Natural killer cell (primary cell): ENCODE measurements at regions not wholly inside any gene's neighbourhood (a gene's known extent, or its start where the extent isn't known, plus 50 kb on each side); places are given as distances from the start of the nearest gene placed in this dataset.

Source experiments
- ATAC-seq, 3 donors: fragments of 150-1000 bp in 2 of 3; fragments of 200-7000 bp in 1 of 3; cut with Tn5 transposase; 1 replicate in 1 of 3; 2 replicates in 2 of 3; pipeline ENCODE4 v1.10.0; 2021; ENCODE audit warnings: mild to moderate bottlenecking in 2 of 3, moderate library complexity in 2 of 3
- DNase-seq, 2 donors: peaks; one replicate each; pipeline versions ENCODE4 v3.0.0 to v3.0.0-alpha.2; 2013 to 2021; ENCODE audit warnings: mixed read lengths in 1 of 2
- H3K27ac ChIP-seq: one replicate; pipeline ENCODE4 v1.5.1; 2013; ENCODE audit warnings: mild to moderate bottlenecking, low read length
- H3K27me3 ChIP-seq: one replicate; pipeline ENCODE4 v1.6.1; 2013; ENCODE audit warnings: low read length; ENCODE audit not compliant: control insufficient read depth, insufficient read depth
- H3K36me3 ChIP-seq: one replicate; pipeline ENCODE4 v1.6.1; 2013; ENCODE audit warnings: low read length; ENCODE audit not compliant: control insufficient read depth, insufficient read depth
- H3K4me1 ChIP-seq: one replicate; pipeline ENCODE4 v1.6.1; 2013; ENCODE audit warnings: low read length; ENCODE audit not compliant: control insufficient read depth, insufficient read depth
- H3K4me3 ChIP-seq: one replicate; pipeline ENCODE4 v1.5.1; 2013; ENCODE audit warnings: low read length
- H3K9me3 ChIP-seq: one replicate; pipeline ENCODE4 v1.6.1; 2013; ENCODE audit warnings: low read length; ENCODE audit not compliant: control insufficient read depth, insufficient read depth
- H3K27ac Mint-ChIP-seq, 2 donors: one replicate each; pipeline ENCODE4 v1.8.0; 2022; ENCODE audit warnings: mild to moderate bottlenecking in 2 of 2, mixed read lengths in 2 of 2, moderate library complexity in 1 of 2
- H3K27me3 Mint-ChIP-seq, 2 donors: one replicate each; pipeline ENCODE4 v1.8.0; 2022; ENCODE audit warnings: low read depth in 2 of 2, mixed read lengths in 2 of 2
- H3K36me3 Mint-ChIP-seq: one replicate; pipeline ENCODE4 v1.8.0; 2022; ENCODE audit warnings: mixed read lengths
- H3K4me1 Mint-ChIP-seq, 2 donors: one replicate each; pipeline ENCODE4 v1.8.0; 2022; ENCODE audit warnings: mixed read lengths in 2 of 2
- H3K4me3 Mint-ChIP-seq: one replicate; pipeline ENCODE4 v1.8.0; 2022; ENCODE audit warnings: mild to moderate bottlenecking, moderate library complexity, mixed read lengths
- H3K9me3 Mint-ChIP-seq, 2 donors: one replicate each; pipeline ENCODE4 v1.8.0; 2022; ENCODE audit warnings: mixed read lengths in 2 of 2
- WGBS: methylation state at CpG from one replicate; pipeline ENCODE4 v1.1.7; 2013; ENCODE audit warnings: missing lambda C conversion rate; ENCODE audit not compliant: insufficient coverage; 5-methylcytosine and 5-hydroxymethylcytosine counted together
- intact Hi-C: fragments of 100-400 bp; cut with micrococcal nuclease; formaldehyde crosslinking; loops from one replicate; pipeline ENCODE4 v1.14.2; 2022
- TF ChIP-seq, protein P1 (sequence below): fragments of 200-600 bp; IDR thresholded peaks from one replicate; pipeline ENCODE4 v1.8.0; 2022; ENCODE audit warnings: antibody characterized with exemption

DNA sequence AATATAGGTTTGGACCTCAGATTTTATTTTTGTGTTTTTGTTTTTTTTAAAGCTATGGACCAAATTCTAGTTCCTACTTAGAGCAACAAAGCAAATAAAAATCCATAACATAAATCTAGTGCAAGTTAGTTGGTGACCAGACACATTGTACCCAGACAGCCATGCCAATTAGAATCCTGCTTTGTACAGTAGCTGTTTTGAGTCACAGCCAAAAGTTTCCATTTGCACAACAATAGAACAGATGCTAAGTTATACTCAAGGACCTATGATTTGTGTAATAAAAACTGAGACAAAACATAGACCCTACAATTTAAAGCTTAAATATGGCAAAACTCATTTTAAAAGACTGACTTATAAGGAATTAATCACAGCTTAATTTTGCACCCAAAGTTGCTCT lies 513.1 kb upstream of the CBLB start:
- Histone ChIP-seq H3K9me3 (no peaks in the 10 kb centered on the region), H3K36me3 (no peaks in the 10 kb centered on the region), H3K27me3 (no peaks in the 10 kb centered on the region), H3K27ac (no peak overlapping the region), H3K4me3 (no peak overlapping the region), H3K4me1 (no peaks in the 10 kb centered on the region)
- no peaks in the 10 kb centered on the region for H3K36me3 Mint-ChIP-seq
- no peaks in the 10 kb centered on the region for H3K4me1 Mint-ChIP-seq
- no peak overlapping the region for H3K4me3 Mint-ChIP-seq
- no peaks in the 10 kb centered on the region for H3K9me3 Mint-ChIP-seq
- H3K27me3 Mint-ChIP-seq = peaks cover 0 to 4% of the 10 kb centered on the region in 2 donors
- H3K27ac Mint-ChIP-seq = no peak overlapping the region
- DNase-seq = no peak
- ATAC-seq = no peak
- TF ChIP-seq, protein P1, sequence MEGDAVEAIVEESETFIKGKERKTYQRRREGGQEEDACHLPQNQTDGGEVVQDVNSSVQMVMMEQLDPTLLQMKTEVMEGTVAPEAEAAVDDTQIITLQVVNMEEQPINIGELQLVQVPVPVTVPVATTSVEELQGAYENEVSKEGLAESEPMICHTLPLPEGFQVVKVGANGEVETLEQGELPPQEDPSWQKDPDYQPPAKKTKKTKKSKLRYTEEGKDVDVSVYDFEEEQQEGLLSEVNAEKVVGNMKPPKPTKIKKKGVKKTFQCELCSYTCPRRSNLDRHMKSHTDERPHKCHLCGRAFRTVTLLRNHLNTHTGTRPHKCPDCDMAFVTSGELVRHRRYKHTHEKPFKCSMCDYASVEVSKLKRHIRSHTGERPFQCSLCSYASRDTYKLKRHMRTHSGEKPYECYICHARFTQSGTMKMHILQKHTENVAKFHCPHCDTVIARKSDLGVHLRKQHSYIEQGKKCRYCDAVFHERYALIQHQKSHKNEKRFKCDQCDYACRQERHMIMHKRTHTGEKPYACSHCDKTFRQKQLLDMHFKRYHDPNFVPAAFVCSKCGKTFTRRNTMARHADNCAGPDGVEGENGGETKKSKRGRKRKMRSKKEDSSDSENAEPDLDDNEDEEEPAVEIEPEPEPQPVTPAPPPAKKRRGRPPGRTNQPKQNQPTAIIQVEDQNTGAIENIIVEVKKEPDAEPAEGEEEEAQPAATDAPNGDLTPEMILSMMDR = no peak
- intact Hi-C loops = no loop called here

DNA sequence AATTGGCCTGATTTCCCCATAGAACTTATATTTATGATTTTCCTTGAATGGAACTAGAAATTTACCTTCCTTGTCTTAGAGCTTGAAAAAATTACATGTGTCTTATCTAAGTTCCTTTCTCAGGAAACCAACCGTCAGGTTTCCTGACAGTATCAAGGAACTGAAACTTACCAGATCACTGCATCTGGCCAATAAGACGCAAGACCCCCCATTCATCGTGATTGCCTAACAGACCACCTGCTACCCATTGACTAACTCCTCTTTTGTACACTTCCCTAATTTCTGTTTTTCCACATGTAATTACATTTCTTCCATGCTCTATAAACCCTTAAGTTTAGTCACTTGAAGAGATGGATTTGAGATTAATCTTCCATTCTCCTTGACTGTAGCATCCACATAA lies 517.2 kb upstream of the CBLB start:
- H3K27me3 Mint-ChIP-seq = peaks cover 0 to 10% of the 10 kb centered on the region in 2 donors
- no peak overlapping the region for H3K27ac Mint-ChIP-seq
- no peaks in the 10 kb centered on the region for H3K27me3 ChIP-seq
- no peaks in the 10 kb centered on the region for H3K9me3 Mint-ChIP-seq
- DNase-seq (no peak), ATAC-seq (no peak)
- H3K27ac ChIP-seq = no peak overlapping the region
- H3K36me3 ChIP-seq = no peaks in the 10 kb centered on the region
- H3K4me3 Mint-ChIP-seq = no peak overlapping the region
- 39% methylated on average over 3 of the region's 3 CpGs for WGBS
- TF ChIP-seq, protein P1 = no peak
- no peaks in the 10 kb centered on the region for H3K4me1 ChIP-seq
- H3K4me1 Mint-ChIP-seq = no peaks in the 10 kb centered on the region
- intact Hi-C loops = no loop called here
- no peak overlapping the region for H3K4me3 ChIP-seq
- H3K36me3 Mint-ChIP-seq = no peaks in the 10 kb centered on the region
- no peaks in the 10 kb centered on the region for H3K9me3 ChIP-seq

DNA sequence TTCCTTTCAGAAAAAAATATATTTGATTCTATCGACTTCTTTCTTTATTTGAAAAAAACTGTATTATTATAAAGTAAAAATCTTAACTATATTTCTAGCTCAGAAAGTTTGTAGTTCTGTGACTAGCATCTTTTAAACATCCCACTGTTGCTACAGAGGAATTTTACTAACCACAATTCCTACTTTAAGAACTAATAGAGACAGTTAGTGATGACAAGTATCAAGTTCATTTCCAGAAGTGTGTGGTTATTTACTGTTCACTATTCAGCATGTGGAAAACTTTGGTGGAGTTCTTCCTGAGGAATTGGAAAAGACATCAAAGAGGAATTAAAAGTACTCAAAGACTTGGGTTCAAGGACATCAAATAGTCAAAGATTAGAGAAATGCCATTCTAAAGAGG lies 524.1 kb upstream of the CBLB start:
- Mint-ChIP-seq H3K9me3 (no peaks in the 10 kb centered on the region), H3K4me1 (no peaks in the 10 kb centered on the region), H3K27ac (no peak overlapping the region), H3K36me3 (no peaks in the 10 kb centered on the region), H3K27me3 (peaks cover 6 to 7% of the 10 kb centered on the region in 2 donors), H3K4me3 (no peak overlapping the region)
- no peak overlapping the region for H3K27ac ChIP-seq
- TF ChIP-seq, protein P1 = no peak
- no CpG with 5 or more reads among the region's 1 CpG for WGBS
- H3K4me3 ChIP-seq = no peak overlapping the region
- H3K9me3 ChIP-seq = no peaks in the 10 kb centered on the region
- H3K27me3 ChIP-seq = no peaks in the 10 kb centered on the region
- intact Hi-C loops = no loop called here
- DNase-seq = no peak
- H3K36me3 ChIP-seq = no peaks in the 10 kb centered on the region
- no peaks in the 10 kb centered on the region for H3K4me1 ChIP-seq
- ATAC-seq = no peak

DNA sequence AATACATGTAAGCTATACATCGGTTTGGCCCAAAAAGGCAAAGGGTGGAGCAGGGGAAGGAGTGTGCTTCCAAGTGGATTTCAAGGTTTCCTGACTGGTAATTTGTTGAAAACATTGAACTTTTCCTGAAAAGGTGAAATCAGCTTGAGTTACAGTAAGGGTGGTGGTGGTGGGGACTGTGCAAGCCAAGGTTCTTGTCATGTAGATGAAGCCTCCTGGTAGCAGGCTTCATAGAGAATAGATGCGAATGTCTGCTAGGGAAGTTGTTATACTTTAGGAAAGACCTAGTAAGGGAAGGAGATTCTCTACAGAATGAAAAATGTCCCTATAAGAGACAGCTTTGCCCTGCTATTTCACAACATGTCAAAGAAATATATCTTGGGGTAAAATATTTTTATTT lies 528.2 kb upstream of the CBLB start:
- Mint-ChIP-seq H3K4me3 (no peak overlapping the region), H3K9me3 (no peaks in the 10 kb centered on the region), H3K36me3 (no peaks in the 10 kb centered on the region), H3K27me3 (peaks cover 2 to 7% of the 10 kb centered on the region in 2 donors), H3K4me1 (no peaks in the 10 kb centered on the region), H3K27ac (no peak overlapping the region)
- Histone ChIP-seq H3K36me3 (no peaks in the 10 kb centered on the region), H3K4me3 (no peak overlapping the region), H3K27ac (no peak overlapping the region), H3K9me3 (no peaks in the 10 kb centered on the region), H3K4me1 (no peaks in the 10 kb centered on the region), H3K27me3 (no peaks in the 10 kb centered on the region)
- intact Hi-C loops = no loop called here
- no peak for ATAC-seq
- no peak for DNase-seq
- WGBS = 100% methylated on average over 2 of the region's 2 CpGs
- TF ChIP-seq, protein P1 = no peak
